ENCODE measurements at regions not wholly inside any gene's neighbourhood (a gene's known extent, or its start where the extent isn't known, plus 50 kb on each side); places are given as distances from the start of the nearest gene placed in this dataset.

DNA sequence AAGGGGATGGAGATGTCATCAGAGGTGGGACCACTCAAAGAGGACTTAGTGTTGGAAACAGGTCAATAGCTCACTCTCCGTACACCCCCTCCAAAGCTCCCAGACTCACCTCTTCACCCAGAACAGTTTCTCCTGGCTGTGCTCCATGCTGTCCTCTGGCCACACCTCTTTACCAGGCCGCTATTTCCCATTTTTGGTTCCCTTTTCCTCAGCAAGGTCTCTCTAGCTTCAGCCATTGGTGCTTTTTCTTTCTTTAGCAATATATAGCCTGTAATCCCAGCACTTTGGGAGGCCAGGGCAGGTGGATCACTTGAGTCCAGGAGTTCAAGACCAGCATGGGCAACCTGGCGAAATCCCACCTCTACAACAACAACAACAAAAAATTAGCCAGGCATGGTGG lies 123.6 kb upstream of the SMAD3 start:
- TF ChIP-seq TEAD4 (IDR thresholded peaks at IDR 0.05) (no peak), TCF12 (IDR thresholded peaks at IDR 0.05; ENCODE audit: low read depth) (no peak), FOXM1 (IDR thresholded peaks at IDR 0.05; ENCODE audit: borderline replicate concordance, low read depth) (no peak), ZBTB7A (IDR thresholded peaks at IDR 0.05; ENCODE audit: low read depth) (no peak), NFIC (IDR thresholded peaks at IDR 0.05) (no peak), RAD21 (IDR thresholded peaks at IDR 0.05; ENCODE audit: low read depth) (no peak), CREB1 (IDR thresholded peaks at IDR 0.05; ENCODE audit: low read depth) (no peak), EP300 (IDR thresholded peaks at IDR 0.05; ENCODE audit: borderline replicate concordance) (no peak), EGR1 (IDR thresholded peaks at IDR 0.05) (no peak), YY1 (IDR thresholded peaks at IDR 0.05; ENCODE audit: low read depth) (no peak), CEBPB (IDR thresholded peaks at IDR 0.05) (no peak), TAF1 (IDR thresholded peaks at IDR 0.05; ENCODE audit: low read depth) (no peak)
- TF ChIP-seq, protein P1, sequence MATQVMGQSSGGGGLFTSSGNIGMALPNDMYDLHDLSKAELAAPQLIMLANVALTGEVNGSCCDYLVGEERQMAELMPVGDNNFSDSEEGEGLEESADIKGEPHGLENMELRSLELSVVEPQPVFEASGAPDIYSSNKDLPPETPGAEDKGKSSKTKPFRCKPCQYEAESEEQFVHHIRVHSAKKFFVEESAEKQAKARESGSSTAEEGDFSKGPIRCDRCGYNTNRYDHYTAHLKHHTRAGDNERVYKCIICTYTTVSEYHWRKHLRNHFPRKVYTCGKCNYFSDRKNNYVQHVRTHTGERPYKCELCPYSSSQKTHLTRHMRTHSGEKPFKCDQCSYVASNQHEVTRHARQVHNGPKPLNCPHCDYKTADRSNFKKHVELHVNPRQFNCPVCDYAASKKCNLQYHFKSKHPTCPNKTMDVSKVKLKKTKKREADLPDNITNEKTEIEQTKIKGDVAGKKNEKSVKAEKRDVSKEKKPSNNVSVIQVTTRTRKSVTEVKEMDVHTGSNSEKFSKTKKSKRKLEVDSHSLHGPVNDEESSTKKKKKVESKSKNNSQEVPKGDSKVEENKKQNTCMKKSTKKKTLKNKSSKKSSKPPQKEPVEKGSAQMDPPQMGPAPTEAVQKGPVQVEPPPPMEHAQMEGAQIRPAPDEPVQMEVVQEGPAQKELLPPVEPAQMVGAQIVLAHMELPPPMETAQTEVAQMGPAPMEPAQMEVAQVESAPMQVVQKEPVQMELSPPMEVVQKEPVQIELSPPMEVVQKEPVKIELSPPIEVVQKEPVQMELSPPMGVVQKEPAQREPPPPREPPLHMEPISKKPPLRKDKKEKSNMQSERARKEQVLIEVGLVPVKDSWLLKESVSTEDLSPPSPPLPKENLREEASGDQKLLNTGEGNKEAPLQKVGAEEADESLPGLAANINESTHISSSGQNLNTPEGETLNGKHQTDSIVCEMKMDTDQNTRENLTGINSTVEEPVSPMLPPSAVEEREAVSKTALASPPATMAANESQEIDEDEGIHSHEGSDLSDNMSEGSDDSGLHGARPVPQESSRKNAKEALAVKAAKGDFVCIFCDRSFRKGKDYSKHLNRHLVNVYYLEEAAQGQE (IDR thresholded peaks at IDR 0.05; ENCODE audit: low read depth), result no peak
- TF ChIP-seq, protein P2, sequence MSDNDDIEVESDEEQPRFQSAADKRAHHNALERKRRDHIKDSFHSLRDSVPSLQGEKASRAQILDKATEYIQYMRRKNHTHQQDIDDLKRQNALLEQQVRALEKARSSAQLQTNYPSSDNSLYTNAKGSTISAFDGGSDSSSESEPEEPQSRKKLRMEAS (IDR thresholded peaks at IDR 0.05), result no peak
- TF ChIP-seq, protein P3, sequence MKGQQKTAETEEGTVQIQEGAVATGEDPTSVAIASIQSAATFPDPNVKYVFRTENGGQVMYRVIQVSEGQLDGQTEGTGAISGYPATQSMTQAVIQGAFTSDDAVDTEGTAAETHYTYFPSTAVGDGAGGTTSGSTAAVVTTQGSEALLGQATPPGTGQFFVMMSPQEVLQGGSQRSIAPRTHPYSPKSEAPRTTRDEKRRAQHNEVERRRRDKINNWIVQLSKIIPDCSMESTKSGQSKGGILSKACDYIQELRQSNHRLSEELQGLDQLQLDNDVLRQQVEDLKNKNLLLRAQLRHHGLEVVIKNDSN (IDR thresholded peaks at IDR 0.05), result no peak

DNA sequence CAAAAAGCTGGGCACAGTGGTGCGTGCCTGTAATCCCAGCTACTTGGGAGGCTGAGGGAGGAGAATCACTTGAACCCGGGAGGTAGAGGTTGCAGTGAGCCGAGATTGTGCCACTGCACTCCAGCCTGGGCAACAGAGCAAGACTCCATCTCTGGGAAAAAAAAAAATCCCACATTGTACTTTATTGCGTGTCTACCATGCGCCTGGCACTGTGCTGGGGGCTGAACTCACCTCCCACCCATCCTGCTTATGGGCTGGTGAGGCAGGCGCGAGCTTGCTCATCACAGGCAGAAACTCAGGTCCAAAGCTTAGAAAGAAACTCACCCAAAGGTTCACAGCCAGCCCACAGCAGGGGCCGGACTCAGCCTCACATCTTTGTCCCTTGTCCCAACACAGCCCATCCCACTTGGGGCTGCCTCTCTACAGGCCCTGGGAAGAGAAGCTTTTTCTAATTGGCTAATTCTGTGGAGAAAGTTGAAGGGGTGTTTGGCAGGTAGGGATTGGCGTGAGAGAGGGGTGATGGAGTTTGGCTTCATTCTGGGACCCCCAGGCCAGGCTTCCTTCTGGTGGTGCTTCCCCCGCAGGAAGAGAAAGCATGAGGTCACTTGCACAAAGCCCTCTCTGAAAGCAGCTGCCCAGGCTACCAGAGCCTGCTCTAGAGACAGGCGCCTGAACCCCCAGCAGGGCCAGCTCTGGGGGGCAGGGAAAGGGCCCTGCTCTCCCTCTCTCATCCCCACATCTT lies 122.6 kb upstream of the SMAD3 start:
- TF ChIP-seq FOXM1 (IDR thresholded peaks at IDR 0.05; ENCODE audit: borderline replicate concordance, low read depth) (no peak), RAD21 (IDR thresholded peaks at IDR 0.05; ENCODE audit: low read depth) (no peak), EGR1 (IDR thresholded peaks at IDR 0.05) (no peak), TAF1 (IDR thresholded peaks at IDR 0.05; ENCODE audit: low read depth) (no peak), CREB1 (IDR thresholded peaks at IDR 0.05; ENCODE audit: low read depth) (no peak), ZBTB7A (IDR thresholded peaks at IDR 0.05; ENCODE audit: low read depth) (no peak), CEBPB (IDR thresholded peaks at IDR 0.05) (no peak), TCF12 (IDR thresholded peaks at IDR 0.05; ENCODE audit: low read depth) (no peak), EP300 (IDR thresholded peaks at IDR 0.05; ENCODE audit: borderline replicate concordance) (no peak), TEAD4 (IDR thresholded peaks at IDR 0.05) (no peak), YY1 (IDR thresholded peaks at IDR 0.05; ENCODE audit: low read depth) (no peak), NFIC (IDR thresholded peaks at IDR 0.05) (no peak)
- TF ChIP-seq, protein P2 (IDR thresholded peaks at IDR 0.05), result no peak
- TF ChIP-seq, protein P3 (IDR thresholded peaks at IDR 0.05), result no peak
- TF ChIP-seq, protein P1 (IDR thresholded peaks at IDR 0.05; ENCODE audit: low read depth), result no peak

DNA sequence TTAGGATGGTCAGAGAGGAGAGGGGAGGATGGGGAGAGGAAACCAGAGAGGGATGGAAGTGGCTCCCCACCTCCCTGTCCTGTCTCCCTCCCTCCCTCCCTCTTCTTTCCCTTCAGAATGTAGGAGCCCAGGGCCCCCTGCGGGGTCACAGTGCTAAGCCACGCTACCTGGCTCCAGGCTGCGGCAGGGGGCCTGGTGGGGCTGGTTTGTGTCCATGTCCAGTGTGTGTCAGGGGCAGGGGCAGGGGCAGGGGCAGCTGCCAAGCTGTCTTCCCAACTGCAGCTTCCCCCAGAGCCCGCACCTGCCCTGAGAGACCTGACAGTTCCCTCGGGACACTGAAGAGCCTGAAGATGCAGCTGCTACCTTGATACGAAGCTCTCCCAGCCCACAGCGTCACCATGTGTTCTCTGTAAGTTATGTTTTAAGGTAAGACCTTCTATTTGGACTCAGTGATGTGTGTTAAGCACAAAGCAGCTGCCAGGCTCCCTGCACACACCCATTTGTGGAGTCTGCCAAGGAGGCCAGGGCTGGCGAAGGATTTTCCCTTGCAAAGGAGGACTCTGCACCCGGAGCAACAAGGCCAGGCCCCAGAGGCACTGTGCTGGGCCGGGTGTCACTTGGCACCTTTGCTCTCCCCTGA lies 121.8 kb upstream of the SMAD3 start:
- peak; percentile 81 for TF ChIP-seq RAD21 (IDR thresholded peaks at IDR 0.05; ENCODE audit: low read depth)
- TF ChIP-seq, protein P2 (IDR thresholded peaks at IDR 0.05), result peak; percentile 45; the same call in 1 of the 2 replicates
- 0 out of 2 replicates have a peak, but pooled peaks have one; percentile 13 for TF ChIP-seq YY1 (IDR thresholded peaks at IDR 0.05; ENCODE audit: low read depth)
- no peak for TF ChIP-seq ZBTB7A (IDR thresholded peaks at IDR 0.05; ENCODE audit: low read depth)
- TF ChIP-seq CREB1 (IDR thresholded peaks at IDR 0.05; ENCODE audit: low read depth), result no peak
- peak; percentile 35 for TF ChIP-seq NFIC (IDR thresholded peaks at IDR 0.05)

DNA sequence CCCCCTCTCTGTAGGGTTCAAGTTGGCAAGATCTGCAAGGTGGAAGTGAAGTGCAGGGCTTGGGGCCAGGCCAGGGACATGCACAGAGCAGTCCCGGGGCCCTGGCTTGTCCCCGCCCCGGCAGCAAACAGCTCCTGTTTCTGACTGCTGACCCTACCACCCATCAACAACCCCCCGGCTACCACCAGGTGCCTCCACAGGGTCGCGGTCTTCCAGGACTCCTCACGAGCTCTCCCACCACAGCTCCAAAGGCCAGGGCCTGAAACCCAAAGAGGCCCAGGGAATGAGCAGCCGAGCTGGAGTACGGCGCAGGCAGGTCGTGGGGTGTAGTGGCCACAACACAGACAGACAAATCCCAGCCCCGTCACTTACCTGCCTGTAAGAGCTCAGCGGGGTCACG lies 121.3 kb upstream of the SMAD3 start:
- TF ChIP-seq CREB1 (IDR thresholded peaks at IDR 0.05; ENCODE audit: low read depth), result no peak
- TF ChIP-seq, protein P2 (IDR thresholded peaks at IDR 0.05), result no peak

DNA sequence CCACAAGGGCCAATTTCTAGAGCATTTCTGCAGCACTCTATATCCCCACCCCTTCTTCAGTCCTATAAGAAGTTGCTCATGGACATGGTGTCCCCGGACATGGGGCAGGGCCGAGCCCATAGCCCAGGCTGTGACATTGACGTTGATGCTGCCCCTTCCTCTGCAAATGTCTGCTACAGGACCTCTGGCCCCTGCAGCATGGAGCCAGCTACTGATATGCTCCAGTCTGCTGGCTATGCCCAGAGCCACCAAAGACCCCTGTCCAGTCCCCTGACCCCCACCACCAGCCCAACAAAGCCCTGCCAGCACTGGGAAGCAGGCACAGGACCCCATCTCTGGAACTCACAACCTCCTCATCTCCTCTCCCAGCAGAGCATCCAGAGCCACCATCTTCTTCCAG lies 120.1 kb upstream of the SMAD3 start:
- TF ChIP-seq CREB1 (IDR thresholded peaks at IDR 0.05; ENCODE audit: low read depth) (no peak), TAF1 (IDR thresholded peaks at IDR 0.05; ENCODE audit: low read depth) (no peak), RAD21 (IDR thresholded peaks at IDR 0.05; ENCODE audit: low read depth) (no peak), YY1 (IDR thresholded peaks at IDR 0.05; ENCODE audit: low read depth) (no peak), EGR1 (IDR thresholded peaks at IDR 0.05) (no peak), EP300 (IDR thresholded peaks at IDR 0.05; ENCODE audit: borderline replicate concordance) (no peak), ZBTB7A (IDR thresholded peaks at IDR 0.05; ENCODE audit: low read depth) (no peak), TCF12 (IDR thresholded peaks at IDR 0.05; ENCODE audit: low read depth) (no peak), FOXM1 (IDR thresholded peaks at IDR 0.05; ENCODE audit: borderline replicate concordance, low read depth) (no peak), CEBPB (IDR thresholded peaks at IDR 0.05) (no peak), NFIC (IDR thresholded peaks at IDR 0.05) (no peak), TEAD4 (IDR thresholded peaks at IDR 0.05) (no peak)
- TF ChIP-seq, protein P3 (IDR thresholded peaks at IDR 0.05), result no peak
- TF ChIP-seq, protein P2 (IDR thresholded peaks at IDR 0.05), result no peak
- TF ChIP-seq, protein P1 (IDR thresholded peaks at IDR 0.05; ENCODE audit: low read depth), result no peak
